ENCODE measurements at regions not wholly inside any gene's neighbourhood (a gene's known extent, or its start where the extent isn't known, plus 50 kb on each side); places are given as distances from the start of the nearest gene placed in this dataset.

- Histone ChIP-seq H3K4me1 (ENCODE audit: insufficient read depth) (peaks cover 24% of the 10 kb centered on the region), H3K27ac (ENCODE audit: low read depth) (no peak overlapping the region), H3K79me2 (replicated peaks; ENCODE audit: insufficient read depth) (no peaks in the 10 kb centered on the region), H4K20me1 (replicated peaks; ENCODE audit: insufficient read depth) (no peaks in the 10 kb centered on the region), H3F3A (replicated peaks; ENCODE audit: low read depth) (0 out of 2 replicates have a peak, but pooled peaks cover 2% of the 10 kb centered on the region), H3K4me3 (no peak overlapping the region), H3K27me3 (ENCODE audit: insufficient read depth) (no peaks in the 10 kb centered on the region), H3K36me3 (ENCODE audit: insufficient read depth) (no peaks in the 10 kb centered on the region; the same call in 1 of the 2 replicates), H2AFZ (no peak overlapping the region), H3K9me2 (ENCODE audit: insufficient read depth) (no peaks in the 10 kb centered on the region), H3K4me2 (no peak overlapping the region)
- Mint-ChIP-seq H3K36me3 (ENCODE audit: low read depth) (peaks cover 3% of the 10 kb centered on the region; the same call in 2 of the 3 replicates), H3K27me3 (ENCODE audit: insufficient read depth, low read depth, poor library complexity) (peaks cover 1% of the 10 kb centered on the region), H3K4me1 (peaks cover 36% of the 10 kb centered on the region), H3K9me3 (peaks cover 7% of the 10 kb centered on the region), H3K27ac (no peak overlapping the region), H3K4me3 (no peak overlapping the region)
- no peak for ATAC-seq
- no peak for TF ChIP-seq POLR2AphosphoS5 (IDR thresholded peaks at IDR 0.05; ENCODE audit: low read depth)
- no peak for TF ChIP-seq JUNB (IDR thresholded peaks at IDR 0.05; ENCODE audit: unreplicated experiment)
- TF ChIP-seq EZH2phosphoT487 (IDR thresholded peaks at IDR 0.05; ENCODE audit: unreplicated experiment): no peak
- TF ChIP-seq EZH2 (IDR thresholded peaks at IDR 0.05; ENCODE audit: low read depth, unreplicated experiment): no peak
- TF ChIP-seq NANOG (IDR thresholded peaks at IDR 0.05; ENCODE audit: borderline replicate concordance): no peak
- TF ChIP-seq, protein P1, sequence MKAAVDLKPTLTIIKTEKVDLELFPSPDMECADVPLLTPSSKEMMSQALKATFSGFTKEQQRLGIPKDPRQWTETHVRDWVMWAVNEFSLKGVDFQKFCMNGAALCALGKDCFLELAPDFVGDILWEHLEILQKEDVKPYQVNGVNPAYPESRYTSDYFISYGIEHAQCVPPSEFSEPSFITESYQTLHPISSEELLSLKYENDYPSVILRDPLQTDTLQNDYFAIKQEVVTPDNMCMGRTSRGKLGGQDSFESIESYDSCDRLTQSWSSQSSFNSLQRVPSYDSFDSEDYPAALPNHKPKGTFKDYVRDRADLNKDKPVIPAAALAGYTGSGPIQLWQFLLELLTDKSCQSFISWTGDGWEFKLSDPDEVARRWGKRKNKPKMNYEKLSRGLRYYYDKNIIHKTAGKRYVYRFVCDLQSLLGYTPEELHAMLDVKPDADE (IDR thresholded peaks at IDR 0.05): no peak
- TF ChIP-seq, protein P2, sequence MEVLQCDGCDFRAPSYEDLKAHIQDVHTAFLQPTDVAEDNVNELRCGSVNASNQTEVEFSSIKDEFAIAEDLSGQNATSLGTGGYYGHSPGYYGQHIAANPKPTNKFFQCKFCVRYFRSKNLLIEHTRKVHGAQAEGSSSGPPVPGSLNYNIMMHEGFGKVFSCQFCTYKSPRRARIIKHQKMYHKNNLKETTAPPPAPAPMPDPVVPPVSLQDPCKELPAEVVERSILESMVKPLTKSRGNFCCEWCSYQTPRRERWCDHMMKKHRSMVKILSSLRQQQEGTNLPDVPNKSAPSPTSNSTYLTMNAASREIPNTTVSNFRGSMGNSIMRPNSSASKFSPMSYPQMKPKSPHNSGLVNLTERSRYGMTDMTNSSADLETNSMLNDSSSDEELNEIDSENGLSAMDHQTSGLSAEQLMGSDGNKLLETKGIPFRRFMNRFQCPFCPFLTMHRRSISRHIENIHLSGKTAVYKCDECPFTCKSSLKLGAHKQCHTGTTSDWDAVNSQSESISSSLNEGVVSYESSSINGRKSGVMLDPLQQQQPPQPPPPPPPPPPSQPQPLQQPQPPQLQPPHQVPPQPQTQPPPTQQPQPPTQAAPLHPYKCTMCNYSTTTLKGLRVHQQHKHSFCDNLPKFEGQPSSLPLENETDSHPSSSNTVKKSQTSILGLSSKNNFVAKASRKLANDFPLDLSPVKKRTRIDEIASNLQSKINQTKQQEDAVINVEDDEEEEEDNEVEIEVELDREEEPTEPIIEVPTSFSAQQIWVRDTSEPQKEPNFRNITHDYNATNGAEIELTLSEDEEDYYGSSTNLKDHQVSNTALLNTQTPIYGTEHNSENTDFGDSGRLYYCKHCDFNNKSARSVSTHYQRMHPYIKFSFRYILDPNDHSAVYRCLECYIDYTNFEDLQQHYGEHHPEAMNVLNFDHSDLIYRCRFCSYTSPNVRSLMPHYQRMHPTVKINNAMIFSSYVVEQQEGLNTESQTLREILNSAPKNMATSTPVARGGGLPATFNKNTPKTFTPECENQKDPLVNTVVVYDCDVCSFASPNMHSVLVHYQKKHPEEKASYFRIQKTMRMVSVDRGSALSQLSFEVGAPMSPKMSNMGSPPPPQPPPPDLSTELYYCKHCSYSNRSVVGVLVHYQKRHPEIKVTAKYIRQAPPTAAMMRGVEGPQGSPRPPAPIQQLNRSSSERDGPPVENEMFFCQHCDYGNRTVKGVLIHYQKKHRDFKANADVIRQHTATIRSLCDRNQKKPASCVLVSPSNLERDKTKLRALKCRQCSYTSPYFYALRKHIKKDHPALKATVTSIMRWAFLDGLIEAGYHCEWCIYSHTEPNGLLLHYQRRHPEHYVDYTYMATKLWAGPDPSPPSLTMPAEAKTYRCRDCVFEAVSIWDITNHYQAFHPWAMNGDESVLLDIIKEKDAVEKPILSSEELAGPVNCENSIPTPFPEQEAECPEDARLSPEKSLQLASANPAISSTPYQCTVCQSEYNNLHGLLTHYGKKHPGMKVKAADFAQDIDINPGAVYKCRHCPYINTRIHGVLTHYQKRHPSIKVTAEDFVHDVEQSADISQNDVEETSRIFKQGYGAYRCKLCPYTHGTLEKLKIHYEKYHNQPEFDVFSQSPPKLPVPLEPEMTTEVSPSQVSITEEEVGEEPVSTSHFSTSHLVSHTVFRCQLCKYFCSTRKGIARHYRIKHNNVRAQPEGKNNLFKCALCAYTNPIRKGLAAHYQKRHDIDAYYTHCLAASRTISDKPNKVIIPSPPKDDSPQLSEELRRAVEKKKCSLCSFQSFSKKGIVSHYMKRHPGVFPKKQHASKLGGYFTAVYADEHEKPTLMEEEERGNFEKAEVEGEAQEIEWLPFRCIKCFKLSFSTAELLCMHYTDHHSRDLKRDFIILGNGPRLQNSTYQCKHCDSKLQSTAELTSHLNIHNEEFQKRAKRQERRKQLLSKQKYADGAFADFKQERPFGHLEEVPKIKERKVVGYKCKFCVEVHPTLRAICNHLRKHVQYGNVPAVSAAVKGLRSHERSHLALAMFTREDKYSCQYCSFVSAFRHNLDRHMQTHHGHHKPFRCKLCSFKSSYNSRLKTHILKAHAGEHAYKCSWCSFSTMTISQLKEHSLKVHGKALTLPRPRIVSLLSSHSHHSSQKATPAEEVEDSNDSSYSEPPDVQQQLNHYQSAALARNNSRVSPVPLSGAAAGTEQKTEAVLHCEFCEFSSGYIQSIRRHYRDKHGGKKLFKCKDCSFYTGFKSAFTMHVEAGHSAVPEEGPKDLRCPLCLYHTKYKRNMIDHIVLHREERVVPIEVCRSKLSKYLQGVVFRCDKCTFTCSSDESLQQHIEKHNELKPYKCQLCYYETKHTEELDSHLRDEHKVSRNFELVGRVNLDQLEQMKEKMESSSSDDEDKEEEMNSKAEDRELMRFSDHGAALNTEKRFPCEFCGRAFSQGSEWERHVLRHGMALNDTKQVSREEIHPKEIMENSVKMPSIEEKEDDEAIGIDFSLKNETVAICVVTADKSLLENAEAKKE (CRISPR knock-in tag; IDR thresholded peaks at IDR 0.05): no peak
- DNase-seq (ENCODE audit: low spot score): no peak
Observed at GRCh38 chr1:11412141-11412540, 66.8 kb upstream of the DISP3 start.

All from GM23338 (cell line).